ENCODE measurements at regions not wholly inside any gene's neighbourhood (a gene's known extent, or its start where the extent isn't known, plus 50 kb on each side); places are given as distances from the start of the nearest gene placed in this dataset.

- Mint-ChIP-seq H3K4me1 (ENCODE audit: low read depth) (no peaks in the 10 kb centered on the region), H3K36me3 (ENCODE audit: low read depth) (no peaks in the 10 kb centered on the region), H3K27me3 (ENCODE audit: insufficient read depth) (no peaks in the 10 kb centered on the region), H3K9me3 (no peaks in the 10 kb centered on the region), H3K27ac (no peak overlapping the region), H3K4me3 (no peak overlapping the region)
- intact Hi-C loops (cut with micrococcal nuclease), result no loop called here
- no peak for DNase-seq (ENCODE audit: low spot score)
Observed at GRCh38 chr13:53946500-53946899, 917.9 kb downstream of the OLFM4 start.

DNA sequence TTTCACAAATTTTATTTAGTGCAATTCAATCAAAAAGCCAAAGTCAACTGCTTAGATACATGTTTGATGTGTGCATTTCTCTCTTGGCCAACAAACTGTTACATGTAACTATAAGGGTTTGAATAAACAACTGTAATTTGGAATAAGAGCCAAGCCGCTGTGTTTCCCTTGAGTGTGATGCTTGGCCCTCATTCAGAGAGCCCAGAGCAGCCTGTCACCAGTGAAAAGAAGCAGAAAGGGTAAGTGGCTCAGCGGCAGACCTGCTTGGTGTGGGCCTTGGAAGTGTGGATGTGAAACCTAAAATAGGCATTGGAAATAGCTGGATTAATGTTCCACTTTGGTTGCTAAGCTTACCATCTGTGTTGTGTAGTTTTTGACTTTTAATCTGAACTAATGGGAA is 924.6 kb downstream of the OLFM4 start:
- H3K27ac Mint-ChIP-seq, result no peak overlapping the region
- H3K4me1 Mint-ChIP-seq (ENCODE audit: low read depth), result no peaks in the 10 kb centered on the region
- H3K4me3 Mint-ChIP-seq, result no peak overlapping the region
- H3K27me3 Mint-ChIP-seq (ENCODE audit: insufficient read depth), result no peaks in the 10 kb centered on the region
- no peaks in the 10 kb centered on the region for H3K36me3 Mint-ChIP-seq (ENCODE audit: low read depth)
- intact Hi-C loops (cut with micrococcal nuclease), result no loop called here
- no peak for DNase-seq (ENCODE audit: low spot score)
- H3K9me3 Mint-ChIP-seq, result peaks cover 4% of the 10 kb centered on the region
